Ovary (tissue), 7 donors: ENCODE measurements at regions not wholly inside any gene's neighbourhood (a gene's known extent, or its start where the extent isn't known, plus 50 kb on each side); places are given as distances from the start of the nearest gene placed in this dataset.

Experiments used
- DNase-seq, 5 donors: peaks; one replicate each; pipeline ENCODE4 v3.0.0-alpha.2; 2019 to 2020
- H3K27ac ChIP-seq, 2 donors: fragments of 200-600 bp; one replicate each; pipeline versions ENCODE4 v1.5.1 to v1.8.0; 2019 to 2022
- H3K27me3 ChIP-seq: fragments of 200-600 bp; one replicate; pipeline ENCODE4 v1.8.0; 2022
- H3K36me3 ChIP-seq: fragments of 200-600 bp; sonication (generic); one replicate; pipeline ENCODE4 v1.5.1; 2019
- H3K4me1 ChIP-seq: one replicate; pipeline ENCODE4 v1.8.1; 2013; ENCODE audit warnings: mild to moderate bottlenecking, moderate library complexity; ENCODE audit not compliant: insufficient read depth
- H3K4me3 ChIP-seq: fragments of 200-600 bp; sonication (generic); one replicate; pipeline ENCODE4 v1.5.1; 2017
- H3K9me3 ChIP-seq, 2 donors: fragments of 200-600 bp in 1 of 2; sonication (generic) in 1 of 2; one replicate each; pipeline versions ENCODE4 v1.5.1 to v1.8.1; 2013 to 2019; ENCODE audit warnings: mild to moderate bottlenecking in 1 of 2, moderate library complexity in 1 of 2
- EP300 ChIP-seq: sonication (generic); formaldehyde crosslinking; IDR thresholded peaks from one replicate; pipeline ENCODE4 v1.6.1; 2017; ENCODE audit warnings: antibody characterized with exemption
- POLR2A ChIP-seq: fragments of 450-650 bp; IDR thresholded peaks from one replicate; pipeline ENCODE4 v1.6.1; 2017; ENCODE audit warnings: antibody characterized with exemption, mild to moderate bottlenecking, moderate library complexity
- WGBS, 3 donors: extraction: QIAGEN DNeasy Blood & Tissue Kit in 1 of 3; methylation state at CpG; one replicate each; pipeline versions ENCODE4 v1.1.5 to v1.1.7; 2013 to 2017; 5-methylcytosine and 5-hydroxymethylcytosine counted together
- intact Hi-C, 4 donors: fragments of 100-400 bp; cut with DNase I; formaldehyde crosslinking; loops; one replicate each; pipeline versions ENCODE4 v1.11.0 to v1.15.1; 2022 to 2023
- TF ChIP-seq, protein P1 (sequence below), 3 donors: fragments of 450-650 bp in 2 of 3; fragments of 200-600 bp in 1 of 3; IDR thresholded peaks; one replicate each; pipeline versions ENCODE4 v1.5.1 to v1.8.0; 2016 to 2022; ENCODE audit warnings: antibody characterized with exemption in 3 of 3, mild to moderate bottlenecking in 1 of 3
- donor health status: DM: no; HTN: no; CAD: no; lungs with moderate emphysema.
- donor health status: DM: no; HTN: no; CAD: no.
- donor health status: Bipolar disorder and iron deficiency.
- donor health status: DM: no; HTN: no; CAD: no.
- donor health status: DM: yes; HTN: yes; CAD: no.

DNA sequence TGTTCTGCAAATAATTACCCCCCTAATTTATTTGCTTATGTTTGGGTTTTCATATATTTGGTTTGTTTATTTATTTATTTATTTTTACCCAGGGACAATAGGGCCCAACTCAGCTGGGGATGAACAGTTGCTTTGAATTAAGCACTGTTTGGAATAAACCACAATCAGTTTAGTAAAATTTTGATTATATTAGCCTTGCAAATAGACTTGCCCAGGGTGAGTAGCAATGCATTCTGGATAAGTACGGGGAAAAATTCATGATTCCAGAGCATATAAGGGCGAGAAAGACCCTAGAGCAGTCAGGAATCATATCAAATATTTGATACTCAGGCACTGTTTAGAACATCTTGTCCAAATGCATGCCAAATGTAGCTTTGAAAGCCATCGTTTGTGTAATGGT is 242.7 kb downstream of the OMA1 start:
- Histone ChIP-seq H3K36me3 (no peaks in the 10 kb centered on the region), H3K9me3 (no peaks in the 10 kb centered on the region), H3K27me3 (no peaks in the 10 kb centered on the region), H3K4me3 (no peak overlapping the region), H3K27ac (no peak overlapping the region), H3K4me1 (no peaks in the 10 kb centered on the region)
- no peak for DNase-seq
- TF ChIP-seq, protein P1, sequence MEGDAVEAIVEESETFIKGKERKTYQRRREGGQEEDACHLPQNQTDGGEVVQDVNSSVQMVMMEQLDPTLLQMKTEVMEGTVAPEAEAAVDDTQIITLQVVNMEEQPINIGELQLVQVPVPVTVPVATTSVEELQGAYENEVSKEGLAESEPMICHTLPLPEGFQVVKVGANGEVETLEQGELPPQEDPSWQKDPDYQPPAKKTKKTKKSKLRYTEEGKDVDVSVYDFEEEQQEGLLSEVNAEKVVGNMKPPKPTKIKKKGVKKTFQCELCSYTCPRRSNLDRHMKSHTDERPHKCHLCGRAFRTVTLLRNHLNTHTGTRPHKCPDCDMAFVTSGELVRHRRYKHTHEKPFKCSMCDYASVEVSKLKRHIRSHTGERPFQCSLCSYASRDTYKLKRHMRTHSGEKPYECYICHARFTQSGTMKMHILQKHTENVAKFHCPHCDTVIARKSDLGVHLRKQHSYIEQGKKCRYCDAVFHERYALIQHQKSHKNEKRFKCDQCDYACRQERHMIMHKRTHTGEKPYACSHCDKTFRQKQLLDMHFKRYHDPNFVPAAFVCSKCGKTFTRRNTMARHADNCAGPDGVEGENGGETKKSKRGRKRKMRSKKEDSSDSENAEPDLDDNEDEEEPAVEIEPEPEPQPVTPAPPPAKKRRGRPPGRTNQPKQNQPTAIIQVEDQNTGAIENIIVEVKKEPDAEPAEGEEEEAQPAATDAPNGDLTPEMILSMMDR (IDR thresholded peaks at IDR 0.05) = no peak
- TF ChIP-seq POLR2A = no peak
- TF ChIP-seq EP300 = no peak
- 49 to 61% (median 53%) methylated on average over 3 of the region's 3 CpGs for WGBS, 3 donors
- intact Hi-C loops = no loop called here

DNA sequence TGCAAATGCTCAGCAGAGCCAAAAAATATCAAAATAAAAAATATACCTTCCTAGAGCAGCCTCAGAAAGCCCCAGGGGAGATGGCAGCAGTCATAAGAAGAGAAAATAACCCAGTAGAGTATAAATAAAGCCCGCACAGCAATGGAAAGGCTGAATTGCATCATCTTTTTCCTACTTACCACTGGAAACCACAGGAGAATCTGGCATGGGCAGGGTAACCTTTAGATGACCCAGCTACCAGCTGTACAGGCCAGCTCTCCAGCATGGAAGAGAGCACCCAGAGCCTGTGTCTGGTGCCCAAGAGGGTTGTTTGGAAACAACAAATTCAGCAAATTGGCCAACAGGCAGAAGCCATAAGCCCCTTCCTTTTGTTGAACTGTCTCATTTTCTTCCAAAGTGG is 253.1 kb downstream of the OMA1 start:
- 79 to 88% (median 82%) methylated on average over 1 of the region's 1 CpG for WGBS, 3 donors
- H3K4me3 ChIP-seq = no peak overlapping the region
- TF ChIP-seq, protein P1 (IDR thresholded peaks at IDR 0.05) = no peak
- no peaks in the 10 kb centered on the region for H3K36me3 ChIP-seq
- H3K27ac ChIP-seq = no peak overlapping the region
- intact Hi-C loops = no loop called here
- H3K4me1 ChIP-seq = no peaks in the 10 kb centered on the region
- no peaks in the 10 kb centered on the region for H3K27me3 ChIP-seq
- H3K9me3 ChIP-seq = no peaks in the 10 kb centered on the region
- no peak for DNase-seq

DNA sequence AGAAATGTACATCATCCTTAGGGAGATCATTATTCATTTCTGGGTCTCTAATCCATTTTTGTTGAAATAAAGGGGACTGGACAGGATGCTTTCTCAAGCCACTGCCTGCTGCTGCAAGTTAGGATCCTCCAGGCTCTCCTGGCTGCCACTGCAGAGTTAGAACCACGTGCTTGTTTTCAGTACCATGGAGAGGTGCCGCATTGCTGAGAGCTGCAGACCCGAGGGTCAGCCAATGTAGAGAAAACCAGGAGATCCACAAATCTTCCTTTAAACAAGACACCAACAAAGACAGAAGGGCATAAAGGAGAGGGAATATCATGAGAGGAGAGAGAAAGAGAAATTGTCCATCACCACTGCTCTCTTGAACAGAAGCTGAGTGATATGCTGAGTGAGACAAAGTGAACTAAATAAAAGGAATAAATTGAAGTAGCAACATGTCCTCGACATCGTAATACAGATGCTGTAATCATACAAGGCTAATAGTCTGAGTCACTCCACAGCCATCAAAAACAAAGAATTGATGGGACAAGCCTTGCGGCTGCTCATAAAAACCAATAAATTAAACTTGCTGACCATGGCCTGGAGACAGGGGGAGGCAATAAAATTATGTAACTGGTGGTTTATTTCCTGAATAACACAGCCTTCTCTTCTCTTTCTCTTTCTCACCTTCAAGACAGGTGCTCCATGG is 255.7 kb downstream of the OMA1 start:
- Histone ChIP-seq H3K4me3 (no peak overlapping the region), H3K36me3 (no peaks in the 10 kb centered on the region), H3K27me3 (no peaks in the 10 kb centered on the region), H3K9me3 (no peaks in the 10 kb centered on the region), H3K4me1 (no peaks in the 10 kb centered on the region), H3K27ac (no peak overlapping the region)
- WGBS, 3 donors = 36 to 42% (median 41%) methylated on average over 6 of the region's 6 CpGs
- TF ChIP-seq POLR2A = no peak
- TF ChIP-seq EP300 = no peak
- TF ChIP-seq, protein P1 (IDR thresholded peaks at IDR 0.05) = no peak
- intact Hi-C loops = no loop called here
- no peak for DNase-seq

DNA sequence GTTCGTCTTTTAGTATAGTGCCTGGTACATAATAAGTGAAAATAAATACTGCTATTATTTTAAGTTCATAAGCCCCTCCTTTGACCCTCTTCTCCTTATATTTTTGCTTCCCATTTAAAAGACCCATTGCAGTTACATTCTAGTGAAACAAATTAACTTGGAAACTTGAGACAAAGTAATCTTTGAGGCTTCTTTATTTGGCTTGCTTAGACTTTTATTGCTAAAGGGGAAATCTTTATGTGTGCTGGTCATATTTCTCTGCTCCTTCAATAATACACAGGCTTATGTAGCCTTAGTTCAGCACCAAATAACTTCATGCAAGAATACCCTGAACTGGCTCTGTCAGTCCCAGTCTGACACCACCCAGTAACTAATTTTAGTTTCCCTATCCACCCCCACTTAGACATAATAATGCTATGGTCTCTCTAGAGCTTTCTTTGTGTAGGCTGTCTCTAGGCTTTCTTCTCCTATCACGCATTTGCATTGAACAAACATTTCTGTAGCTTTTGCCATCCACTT is 257.8 kb downstream of the OMA1 start:
- 83 to 90% (median 86%) methylated on average over 2 of the region's 2 CpGs for whole genome bisulfite sequencing, 3 donors
- Histone ChIP-seq H3K27ac (no peak overlapping the region), H3K4me3 (no peak overlapping the region), H3K9me3 (no peaks in the 10 kb centered on the region), H3K36me3 (no peaks in the 10 kb centered on the region), H3K4me1 (no peaks in the 10 kb centered on the region), H3K27me3 (no peaks in the 10 kb centered on the region)
- TF ChIP-seq POLR2A = no peak
- TF ChIP-seq, protein P1 (IDR thresholded peaks at IDR 0.05) = no peak
- DNase-seq = no peak
- intact Hi-C loops = no loop called here
